Left kidney (tissue), 1 donor: ENCODE measurements at regions not wholly inside any gene's neighbourhood (a gene's known extent, or its start where the extent isn't known, plus 50 kb on each side); places are given as distances from the start of the nearest gene placed in this dataset.
"Not testable (repeated sequence)": the region's sequence is repeated elsewhere in the genome, so short reads cannot be mapped to it uniquely, and the experiment has no call there.

ENCODE experiments used
- DNase-seq: peaks from one replicate; pipeline ENCODE4 v3.0.0-alpha.2; 2013

DNA sequence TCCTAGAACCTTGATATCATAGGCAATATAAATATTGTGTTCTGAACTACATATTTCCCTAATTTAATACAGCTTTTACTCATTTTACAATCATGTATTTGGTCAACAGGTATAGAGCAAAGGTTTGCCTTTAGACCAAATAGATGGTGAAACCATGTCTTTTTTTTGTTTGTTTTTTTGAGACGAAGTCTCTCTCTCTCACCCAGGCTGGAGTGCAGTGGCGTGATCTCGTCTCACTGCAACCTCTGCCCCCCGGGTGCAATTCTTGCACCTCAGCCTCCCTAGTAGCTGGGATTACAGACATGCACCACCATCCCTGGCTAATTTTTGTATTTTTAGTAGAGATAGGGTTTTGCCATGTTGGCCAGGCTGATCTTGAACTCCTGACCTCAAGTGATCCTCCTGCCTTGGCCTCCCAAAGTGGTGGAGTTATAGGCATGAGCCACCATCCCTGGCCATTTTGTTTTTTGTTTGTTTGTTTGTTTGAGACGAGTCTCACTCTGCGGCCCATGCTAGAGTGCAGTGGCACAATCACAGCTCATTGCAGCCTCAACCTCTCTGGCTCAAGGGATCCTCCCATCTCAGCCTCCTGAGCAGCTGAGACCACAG, 243.7 kb upstream of the FOXN3 start:
- not testable (repeated sequence) for DNase-seq

DNA sequence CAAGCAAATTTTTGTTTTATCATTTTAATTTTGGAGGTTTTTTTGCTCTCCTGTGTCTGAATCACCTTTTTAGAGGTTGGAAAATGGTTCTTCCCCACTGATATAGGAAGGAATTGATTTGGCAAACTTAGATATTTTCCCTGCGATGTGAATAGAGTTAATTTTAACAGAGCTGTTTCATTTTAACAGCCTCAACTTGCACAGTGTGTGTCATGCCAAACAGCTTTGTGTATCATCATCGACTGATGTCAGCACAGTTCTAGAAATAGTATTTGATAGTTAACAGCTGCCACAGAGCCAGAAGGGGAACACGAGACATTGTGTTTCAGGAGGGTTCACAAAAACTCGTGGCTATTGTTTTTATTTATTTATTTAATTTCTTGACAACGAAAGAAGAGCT, 243.1 kb upstream of the FOXN3 start:
- no peak for DNase-seq

DNA sequence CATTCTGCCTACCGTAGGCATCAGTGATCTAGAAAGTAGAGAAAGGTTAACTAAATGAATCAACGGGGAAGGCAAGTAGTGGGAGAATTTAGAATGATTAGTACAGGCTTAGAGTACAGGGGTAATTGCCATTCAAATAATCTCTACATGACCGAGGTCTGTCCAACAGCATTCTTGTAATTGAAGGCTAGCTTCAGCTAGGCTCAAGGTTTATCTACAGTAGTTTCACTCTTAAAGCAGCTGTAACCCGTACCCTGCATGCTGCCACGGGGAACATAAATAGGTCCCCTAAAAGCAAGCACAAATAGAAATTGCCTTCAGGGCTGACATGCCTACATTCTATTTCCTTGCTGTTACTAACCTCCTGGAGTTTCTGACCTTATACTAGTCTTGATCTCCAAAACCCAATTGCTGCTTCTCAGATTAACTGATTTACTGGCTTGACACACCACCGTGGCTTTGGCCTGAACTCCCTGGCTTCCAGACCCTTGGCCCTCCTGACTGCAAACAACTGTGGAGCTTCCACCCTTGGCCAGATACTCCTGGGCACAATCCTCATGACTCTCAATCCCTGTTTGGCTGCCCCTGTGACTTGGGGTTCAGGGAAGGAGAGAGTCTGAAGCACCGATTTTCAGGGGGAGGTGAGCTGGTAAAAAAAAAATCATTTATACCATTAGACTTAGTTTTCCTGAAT, 242.1 kb upstream of the FOXN3 start:
- DNase-seq, result no peak

DNA sequence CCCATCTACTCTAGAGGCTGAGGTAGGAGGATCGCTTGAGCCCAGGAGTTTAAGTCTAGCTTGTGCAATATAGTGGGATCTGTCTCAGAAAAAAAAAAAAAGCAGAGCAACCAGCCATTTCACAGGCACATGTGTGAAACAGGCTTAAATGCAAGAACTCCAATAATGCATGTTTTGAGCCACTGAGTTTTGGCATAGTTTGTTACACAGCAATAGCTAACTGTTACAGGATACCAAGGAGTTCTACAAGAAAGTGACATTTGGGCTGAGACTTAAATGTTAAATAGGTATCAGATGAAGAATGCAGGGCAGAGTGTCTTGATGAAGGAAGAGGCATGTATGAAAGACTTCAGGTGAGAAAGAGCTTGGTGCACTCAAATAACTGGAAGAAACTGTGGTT, 240.0 kb upstream of the FOXN3 start:
- DNase-seq, result no peak

DNA sequence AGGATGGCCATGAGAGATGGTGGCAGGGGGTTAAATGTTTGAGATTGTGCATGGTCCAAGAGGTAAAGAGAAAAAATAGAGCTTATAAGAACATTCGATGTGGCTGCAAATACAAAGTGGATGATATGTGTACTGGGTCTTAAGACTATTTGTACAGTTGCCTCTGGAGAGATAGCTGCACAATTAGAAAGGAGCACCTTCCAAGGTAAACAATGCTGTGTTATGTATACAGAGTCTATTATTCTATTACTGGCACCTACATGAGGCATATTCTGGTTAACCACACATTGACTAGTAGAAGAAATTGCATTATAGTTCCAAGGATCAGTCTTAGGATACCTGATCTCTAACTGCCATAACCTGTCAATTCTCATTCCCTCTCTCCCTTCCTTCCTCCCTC, 238.0 kb upstream of the FOXN3 start:
- DNase-seq, result no peak

DNA sequence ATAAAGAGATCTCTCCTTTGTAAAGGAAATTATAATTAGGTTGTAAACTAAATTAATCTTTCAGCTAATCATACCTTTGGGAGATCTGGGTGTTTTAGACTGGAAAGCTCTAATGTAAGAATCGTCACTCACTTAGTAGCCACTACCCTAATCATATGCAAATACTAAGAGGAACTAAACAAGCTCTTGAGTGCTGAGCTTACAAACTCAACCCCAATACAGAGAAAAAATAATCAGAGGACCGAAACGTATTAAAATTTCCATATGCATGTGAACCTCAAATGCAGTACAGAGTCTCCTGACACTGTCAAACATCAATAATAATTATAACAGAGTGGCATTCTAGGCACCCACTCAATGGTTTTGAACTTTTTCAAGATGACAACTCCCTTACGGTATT, 235.3 kb upstream of the FOXN3 start:
- no peak for DNase-seq

DNA sequence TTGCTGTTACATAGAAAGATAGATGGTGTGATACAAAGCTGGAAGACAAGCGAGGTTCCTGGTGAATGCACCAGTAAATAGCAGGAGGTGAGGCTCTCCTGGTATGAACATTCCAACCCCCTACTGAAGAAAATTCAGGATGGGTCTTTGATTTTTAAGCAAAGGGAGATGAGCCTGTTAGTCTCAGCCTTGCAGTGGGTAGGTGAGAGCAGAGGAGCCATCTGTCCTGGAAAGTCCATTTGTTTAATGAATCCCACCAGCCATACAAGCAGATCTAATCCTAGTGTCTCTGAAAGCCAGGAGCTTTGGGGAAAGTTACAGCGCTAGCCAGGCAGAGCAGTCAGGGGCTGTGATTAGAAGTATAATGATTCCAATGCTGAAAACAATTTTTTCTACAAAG, 234.8 kb upstream of the FOXN3 start:
- DNase-seq, result no peak

DNA sequence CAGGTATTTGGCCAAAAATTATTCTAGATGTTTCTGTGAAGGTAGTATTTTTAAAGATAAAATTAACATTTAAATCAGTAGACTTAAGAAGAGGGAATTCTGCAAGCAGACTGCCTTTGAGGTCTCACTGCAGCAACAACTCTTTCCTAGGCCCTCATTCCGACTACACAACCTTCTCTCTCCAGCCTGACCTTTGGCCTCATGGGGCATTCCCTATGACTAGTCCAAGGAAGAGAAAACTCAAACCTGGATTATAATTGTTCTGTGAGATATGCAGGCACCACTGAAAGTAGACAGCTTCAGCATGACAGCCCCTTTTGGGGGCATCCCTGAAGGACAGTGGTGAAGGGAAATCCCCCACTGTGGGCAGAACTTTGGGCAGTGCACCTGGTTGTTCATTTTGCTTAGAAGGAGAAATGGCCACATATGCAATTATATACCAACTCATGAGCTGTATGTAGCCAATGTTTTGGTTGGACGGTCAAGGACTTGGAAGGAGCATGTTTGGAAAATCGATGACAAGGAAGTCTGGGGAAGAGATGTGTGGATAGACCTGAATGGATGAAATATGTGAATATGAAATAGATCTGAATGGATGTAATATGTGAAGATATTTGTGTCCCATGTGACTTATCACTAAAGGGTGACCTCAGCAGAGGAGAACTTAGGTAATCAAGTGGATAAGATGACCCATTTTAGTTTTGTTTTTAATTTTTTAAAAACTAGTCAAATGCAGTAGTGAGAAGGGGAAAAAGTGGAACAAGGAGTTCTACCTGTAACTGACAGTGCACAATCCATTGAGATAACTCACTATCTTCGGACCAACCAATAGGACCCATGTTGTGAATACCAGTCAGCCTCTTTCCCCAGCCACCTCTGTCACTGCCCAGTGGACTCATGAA, 233.3 kb upstream of the FOXN3 start:
- DNase-seq, result no peak

DNA sequence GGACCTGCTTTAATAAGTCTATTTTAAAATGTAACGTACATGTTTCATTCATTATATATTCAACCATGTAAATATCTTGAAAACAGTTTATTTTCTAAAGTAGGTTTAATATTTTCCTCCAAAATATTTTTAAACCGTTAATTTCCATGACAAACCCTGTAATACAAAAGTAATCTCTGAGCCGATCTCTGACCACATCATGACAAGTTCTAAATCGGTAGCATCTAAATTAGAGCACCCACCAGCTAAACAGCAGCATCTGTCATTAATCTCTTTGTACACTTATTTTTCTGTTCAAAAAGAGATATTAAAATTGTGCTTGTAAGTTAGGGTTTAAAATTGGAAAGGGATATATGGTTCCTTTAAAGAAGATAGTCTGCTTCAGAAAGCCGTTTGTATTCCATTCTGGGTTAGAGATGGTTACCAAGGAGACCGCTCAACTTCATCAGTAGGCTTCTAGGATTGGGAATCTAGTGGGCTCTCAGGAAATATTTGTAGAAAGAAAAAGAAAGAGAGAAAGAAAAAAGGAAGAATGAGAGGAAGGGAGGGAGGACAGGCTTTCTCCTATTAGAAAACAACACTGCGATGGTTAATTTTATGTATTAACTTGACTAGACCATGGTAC, 232.5 kb upstream of the FOXN3 start:
- DNase-seq, result no peak

DNA sequence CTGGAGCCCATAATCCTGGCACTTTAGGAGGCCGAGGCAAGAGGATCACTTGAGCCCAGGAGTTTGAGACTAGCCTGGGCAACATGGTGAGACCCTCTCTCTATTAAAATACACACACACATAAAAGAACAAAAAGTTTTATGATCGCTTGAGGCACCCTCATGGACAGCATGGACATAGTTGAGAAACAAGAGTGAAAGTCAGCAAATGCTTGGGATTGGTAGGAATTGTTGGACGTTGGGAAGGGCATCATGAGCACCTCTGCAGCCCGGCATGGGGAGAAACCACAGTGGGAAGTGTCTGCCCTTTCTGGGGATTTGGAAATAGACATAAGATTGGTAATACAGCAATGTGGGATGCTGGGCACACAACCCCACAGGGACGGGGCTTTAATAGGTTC, 231.9 kb upstream of the FOXN3 start:
- no peak for DNase-seq

DNA sequence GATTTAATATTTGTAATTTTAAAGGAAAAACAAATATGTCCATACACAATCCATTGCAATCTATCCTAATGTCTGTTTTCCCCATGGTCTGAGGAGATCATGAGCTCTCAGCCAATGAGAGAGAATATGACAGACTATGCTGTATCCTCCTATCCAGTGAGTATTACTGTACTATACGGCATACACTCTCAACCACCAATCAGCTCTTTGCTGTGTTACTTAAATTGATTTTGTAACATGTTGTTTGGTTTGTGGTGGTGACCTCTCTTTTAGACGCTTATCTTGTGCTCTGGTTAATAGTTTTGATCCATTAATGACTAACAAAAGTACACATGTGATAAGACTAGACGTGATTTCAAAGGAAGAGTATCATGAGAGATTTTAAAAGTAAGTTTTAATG, 231.5 kb upstream of the FOXN3 start:
- no peak for DNase-seq

DNA sequence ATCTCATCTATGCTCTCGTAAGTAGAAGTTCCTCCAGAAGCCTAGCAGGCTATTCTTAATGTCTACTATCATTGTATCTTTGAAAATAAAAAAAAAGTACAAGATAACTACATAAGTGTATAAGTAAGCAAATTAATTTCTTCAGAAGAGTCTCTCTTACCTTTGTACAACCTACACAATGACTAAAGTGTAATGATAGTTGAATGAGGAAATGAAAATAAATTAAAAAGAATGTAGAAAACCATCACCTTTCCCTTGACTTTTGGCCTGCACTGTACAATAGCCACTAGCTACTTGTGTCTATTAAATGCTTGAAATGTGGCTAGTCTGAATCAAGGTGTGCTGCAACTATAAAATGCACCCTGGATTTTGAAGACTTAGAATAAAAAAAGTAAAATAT, 229.9 kb upstream of the FOXN3 start:
- no peak for DNase-seq

DNA sequence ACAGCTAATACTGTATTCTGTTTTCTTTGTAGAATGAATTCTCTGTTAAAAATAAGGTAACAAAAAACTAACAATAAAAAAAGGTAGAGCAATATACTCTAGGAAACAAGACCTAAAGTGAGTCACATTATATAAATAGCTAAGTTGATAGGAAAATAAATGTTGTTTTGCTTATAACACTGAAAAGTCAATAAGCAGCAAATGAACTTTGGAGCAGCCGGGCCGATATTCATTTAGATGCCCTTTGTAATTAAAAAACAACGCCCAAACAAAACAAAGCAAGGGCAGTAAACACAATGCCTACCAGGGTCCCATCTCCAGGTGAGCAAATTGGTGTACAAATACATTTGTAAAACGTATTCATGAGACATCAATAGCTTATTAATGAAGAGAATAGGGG, 227.6 kb upstream of the FOXN3 start:
- no peak for DNase-seq

DNA sequence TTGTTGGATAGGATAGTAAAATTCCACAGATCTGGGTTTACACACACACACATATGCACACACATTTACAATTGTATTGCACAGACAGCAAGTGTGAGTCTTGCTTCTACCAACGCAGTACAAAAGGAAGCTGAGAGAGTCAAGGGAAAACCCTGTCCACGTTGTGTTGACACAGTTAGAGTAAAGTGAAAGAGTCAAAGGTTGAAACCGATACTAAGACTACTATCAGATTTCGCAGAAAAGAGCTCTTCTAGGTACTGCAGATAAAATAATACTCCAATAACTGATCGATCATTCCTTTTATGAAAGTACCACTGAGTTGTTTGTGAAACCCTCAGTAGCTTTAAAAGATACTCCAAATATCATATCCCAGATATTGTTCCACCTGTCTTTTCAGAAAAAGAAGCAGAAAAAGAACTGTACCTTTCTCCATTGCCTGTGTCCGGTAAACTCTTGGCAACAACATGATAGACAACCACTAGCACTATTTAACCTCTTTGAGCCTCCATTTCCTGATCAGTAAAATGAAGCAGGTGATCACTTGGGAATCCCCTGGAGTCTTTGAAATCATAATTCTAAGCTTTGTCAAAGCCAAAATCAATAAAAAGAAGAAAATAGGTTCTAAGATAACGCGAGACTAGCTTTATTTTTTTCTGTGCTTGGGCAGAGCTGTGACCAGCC, 224.6 kb upstream of the FOXN3 start:
- no peak for DNase-seq

DNA sequence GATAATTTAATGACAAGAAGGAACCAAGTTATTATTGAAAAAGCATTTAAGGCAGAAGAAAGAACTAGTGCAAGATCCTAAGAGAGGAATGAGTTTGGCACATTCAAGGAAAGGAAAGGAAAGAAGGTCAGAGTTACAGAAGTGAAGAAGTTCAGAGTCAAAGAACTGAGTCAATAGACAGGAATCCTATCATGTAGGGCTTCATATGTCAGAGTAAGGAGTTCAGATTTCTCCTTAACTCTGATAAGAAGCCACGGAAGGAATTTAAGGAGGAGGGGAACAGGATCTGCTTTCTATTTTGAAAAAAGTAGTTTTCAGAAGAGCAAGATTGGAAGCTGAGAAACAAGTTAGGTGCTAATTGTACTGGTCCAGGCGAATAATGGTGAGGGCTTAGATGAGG, 223.1 kb upstream of the FOXN3 start:
- no peak for DNase-seq

DNA sequence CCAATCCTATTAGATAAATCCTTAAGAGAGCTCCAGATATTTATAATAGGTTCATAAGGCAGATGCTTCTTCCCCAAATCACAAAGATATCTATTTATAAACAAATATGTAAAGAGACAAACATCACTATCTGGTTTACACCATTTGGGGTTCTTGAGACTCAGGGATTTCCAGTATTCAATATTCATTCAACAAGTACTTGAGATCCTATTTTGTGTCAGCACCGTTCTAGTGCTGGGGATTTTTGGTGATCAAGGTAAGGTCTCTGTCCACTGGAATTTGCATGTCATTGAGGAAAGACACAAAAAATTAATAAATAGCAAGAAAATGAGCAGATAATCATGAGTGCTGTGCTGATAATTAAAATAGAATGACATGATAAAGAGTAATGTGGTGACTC, 222.7 kb upstream of the FOXN3 start:
- no peak for DNase-seq

DNA sequence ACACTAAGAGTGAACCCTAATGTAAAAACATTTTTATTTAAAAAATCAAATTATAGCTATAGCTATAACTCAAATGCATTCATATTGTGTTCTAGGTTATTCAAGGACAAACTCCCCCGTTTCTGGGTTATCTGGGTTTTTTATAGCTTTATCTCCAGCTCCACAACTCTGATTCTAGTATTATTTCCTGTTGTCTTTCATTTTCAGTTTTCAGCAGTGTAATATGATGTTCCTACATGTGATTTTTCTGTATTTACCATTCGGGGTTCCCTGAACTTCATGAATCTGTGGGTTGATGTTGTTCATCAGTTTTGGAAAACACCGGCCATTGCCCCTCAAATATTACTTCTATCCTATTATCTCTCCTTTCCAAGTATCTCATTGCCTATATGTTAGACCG, 221.9 kb upstream of the FOXN3 start:
- no peak for DNase-seq

DNA sequence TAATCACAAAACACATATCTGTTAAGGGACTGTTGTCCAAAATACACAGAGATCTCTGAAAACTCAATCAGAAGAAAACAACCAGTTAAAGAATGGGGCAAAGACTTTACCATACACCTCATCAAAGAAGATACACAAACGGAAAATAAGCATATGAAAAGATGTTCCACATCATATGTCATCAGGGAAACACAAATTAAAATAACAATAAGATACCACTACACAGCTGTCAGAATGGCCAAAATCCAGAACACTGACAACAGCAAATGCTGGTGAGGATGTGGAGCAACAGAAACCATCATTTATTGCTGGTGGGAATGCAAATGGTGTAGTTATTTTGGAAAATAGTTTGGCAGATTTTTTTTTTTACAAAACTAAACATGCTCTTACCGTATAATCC, 220.5 kb upstream of the FOXN3 start:
- no peak for DNase-seq

DNA sequence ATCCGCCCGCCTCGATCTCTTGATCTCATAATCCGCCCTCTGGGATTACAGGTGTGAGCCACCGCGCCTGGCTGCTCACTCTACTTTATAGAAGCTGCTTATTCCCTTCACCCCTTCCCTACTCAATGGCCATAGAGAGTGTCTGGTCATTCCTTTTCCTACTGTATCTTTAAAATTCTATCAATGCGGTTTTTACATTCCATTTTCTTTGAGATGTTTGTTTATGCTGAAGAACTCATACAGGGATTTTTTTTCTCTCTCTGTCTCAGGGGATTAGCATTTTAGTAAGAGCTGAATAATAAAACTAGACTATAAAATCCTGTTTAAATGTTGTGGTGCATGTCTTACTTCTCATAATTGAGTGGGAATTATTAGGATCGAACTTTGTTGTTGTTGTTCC, 218.6 kb upstream of the FOXN3 start:
- no peak for DNase-seq

DNA sequence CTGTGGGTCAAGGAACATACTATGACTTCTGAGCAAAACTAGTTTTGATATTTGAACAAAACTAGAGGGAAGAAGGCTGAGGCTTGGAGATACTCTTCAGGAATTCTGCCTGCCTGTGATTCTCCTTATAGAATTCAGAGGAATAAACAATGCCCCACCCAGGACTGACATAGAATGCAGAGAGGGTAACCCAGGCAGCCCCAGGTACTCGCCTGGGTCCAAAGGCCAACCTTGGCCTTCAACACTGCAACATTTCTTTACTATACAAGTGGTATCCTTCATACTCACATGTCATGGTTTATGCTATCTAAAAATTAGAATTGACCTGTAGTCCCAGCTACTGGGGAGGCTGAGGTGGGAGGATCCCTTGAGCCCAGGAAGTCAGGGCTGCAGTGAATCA, 217.0 kb upstream of the FOXN3 start:
- DNase-seq, result no peak

DNA sequence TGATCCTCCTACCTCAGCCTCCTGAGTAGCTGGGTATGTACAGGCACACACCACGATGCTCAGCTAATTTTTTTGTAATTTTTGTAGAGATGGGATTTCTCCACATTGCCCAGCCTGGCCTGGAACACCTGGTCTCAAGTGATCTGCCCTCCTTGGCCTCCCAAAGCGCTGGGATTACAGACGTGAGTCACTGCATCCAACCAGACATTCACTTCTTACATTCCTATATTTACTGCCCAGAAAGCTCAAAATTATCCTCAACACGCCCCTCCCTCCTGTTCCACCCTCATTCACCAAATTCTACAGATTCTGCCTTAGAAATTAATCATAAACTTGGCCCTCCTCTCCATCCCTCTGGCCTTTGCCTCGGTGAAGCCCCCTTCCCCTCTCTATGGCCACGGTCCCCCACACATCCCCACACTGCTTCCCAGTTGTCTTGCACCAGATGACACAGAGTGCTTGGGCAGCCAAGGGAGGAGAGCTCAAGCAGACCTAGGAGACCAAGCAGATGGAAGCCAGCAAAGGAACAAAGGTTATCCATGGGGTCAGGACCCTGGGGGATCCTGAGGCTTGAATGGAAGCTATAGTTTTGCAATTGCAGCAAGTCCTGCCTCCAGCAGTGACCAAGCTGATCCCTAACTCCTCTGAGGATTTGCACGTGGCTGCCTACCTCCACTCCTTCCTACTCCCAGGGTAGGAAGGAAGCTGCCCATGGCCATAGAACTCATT, 213.2 kb upstream of the FOXN3 start:
- DNase-seq, result no peak

DNA sequence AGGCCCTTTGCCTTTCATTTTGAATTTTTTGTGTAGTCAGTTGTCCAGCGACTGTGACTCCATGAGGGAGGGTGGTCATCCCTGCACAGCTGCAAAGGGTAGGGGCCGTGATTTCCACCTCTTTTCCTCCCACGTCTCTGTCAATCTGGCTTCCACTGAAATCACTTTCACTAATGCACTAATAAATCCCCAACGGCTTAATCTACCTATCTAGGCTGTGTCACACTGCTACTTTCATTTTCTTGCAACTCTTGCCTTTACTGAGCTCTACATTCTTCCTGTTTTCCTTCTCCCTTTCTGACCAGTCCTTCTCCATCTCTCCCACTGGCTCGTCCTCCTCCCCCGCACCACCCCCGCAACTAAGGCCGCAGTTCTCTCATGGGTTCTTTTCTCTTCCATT, 212.3 kb upstream of the FOXN3 start:
- DNase-seq, result no peak
